K562 (cell line): ENCODE measurements at regions not wholly inside any gene's neighbourhood (a gene's known extent, or its start where the extent isn't known, plus 50 kb on each side); places are given as distances from the start of the nearest gene placed in this dataset.

ENCODE experiments used
- ATAC-seq: fragments of 200-7000 bp; cut with Tn5 transposase; 3 replicates; pipeline ENCODE4 v1.9.1; 2020; ENCODE audit warnings: moderate library complexity
- BruUV-seq: library from RNA; stranded (reverse); fragments of 400-500 nt; replicated peaks from 2 replicates; lab custom pipeline; 2021; lab: Mats Ljungman, UMichigan
- CTCF ChIA-PET: fragments of 300-600 bp; formaldehyde crosslinking; extraction: SDS; loops from one replicate; lab custom pipeline; 2021; ENCODE audit warnings: low intra/inter-chr PET ratio; lab: Yijun Ruan, JAX
- POLR2A ChIA-PET: fragments of 300-600, 350-650 bp; sonication (Branson Sonifier 250); formaldehyde crosslinking; extraction: SDS; loops from one replicate; lab custom pipeline; 2021; ENCODE audit warnings: antibody characterized with exemption, inconsistent platforms; lab: Yijun Ruan, JAX
- DNase-seq, 4 experiments: peaks; one replicate each; pipeline versions ENCODE4 v3.0.0 to v3.0.0-alpha.2; 2011 to 2018; ENCODE audit warnings: low spot score in 3 of 4, mixed read lengths in 3 of 4; ENCODE audit errors: extremely low read depth in 1 of 4
- FAIRE-seq: peaks from 2 replicates; lab custom pipeline; 2011; peaks lifted over from hg19 to GRCh38; lab: Jason Lieb, UNC
- H2AFZ ChIP-seq: 2 replicates; pipeline ENCODE4 v1.6.0; 2011; ENCODE audit warnings: low read depth, low read length, control low read depth, inconsistent platforms
- H3K27ac ChIP-seq: fragments of 200-600 bp; 3 replicates; pipeline ENCODE4 v1.8.0; 2011; ENCODE audit warnings: low read depth, mild to moderate bottlenecking, control low read depth, inconsistent platforms, low read length, moderate library complexity, mixed read lengths; ENCODE audit errors: extremely low read depth
- H3K27me3 ChIP-seq, 2 experiments: fragments of 300-600 bp in 1 of 2; 2 replicates in 1 of 2; 3 replicates in 1 of 2; pipeline versions ENCODE4 v1.6.0 to v1.8.0; 2011; ENCODE audit warnings: inconsistent platforms in 2 of 2, low read length in 2 of 2, mild to moderate bottlenecking in 1 of 2, mixed read lengths in 1 of 2, moderate library complexity in 1 of 2; ENCODE audit not compliant: control insufficient read depth in 2 of 2, insufficient read depth in 2 of 2
- H3K36me3 ChIP-seq: fragments of 300-600 bp; 3 replicates; pipeline ENCODE4 v1.8.0; 2011; ENCODE audit warnings: mild to moderate bottlenecking, low read length, inconsistent platforms; ENCODE audit not compliant: control insufficient read depth, insufficient read depth
- H3K4me1 ChIP-seq, 2 experiments: fragments of 200-600 bp in 1 of 2; replicated peaks in 1 of 2; 2 replicates in 1 of 2; 3 replicates in 1 of 2; pipeline versions ENCODE4 v1.5.1 to v1.8.0; 2011; ENCODE audit warnings: inconsistent platforms in 2 of 2, low read length in 2 of 2, mild to moderate bottlenecking in 1 of 2, mixed read lengths in 1 of 2, moderate library complexity in 1 of 2; ENCODE audit not compliant: control insufficient read depth in 2 of 2, insufficient read depth in 2 of 2
- H3K4me2 ChIP-seq: 2 replicates; pipeline ENCODE4 v1.6.1; 2011; ENCODE audit warnings: low read length, control low read depth, inconsistent platforms, mixed read lengths; ENCODE audit not compliant: insufficient read depth
- H3K4me3 ChIP-seq: fragments of 200-600 bp; sonication (generic), shearing (Covaris generic); 2 replicates; pipeline ENCODE4 v1.5.1; 2016; ENCODE audit warnings: control low read depth, inconsistent platforms
- H3K79me2 ChIP-seq: fragments of 200-600 bp; 3 replicates; pipeline ENCODE4 v1.8.0; 2011; ENCODE audit warnings: low read length, inconsistent platforms; ENCODE audit not compliant: control insufficient read depth, insufficient read depth
- H3K9ac ChIP-seq, 2 experiments: 2 replicates each; pipeline versions ENCODE4 v1.6.0 to v1.6.1; 2011; ENCODE audit warnings: low read depth in 2 of 2, low read length in 2 of 2, control low read depth in 1 of 2, inconsistent platforms in 1 of 2, mild to moderate bottlenecking in 1 of 2, mixed read lengths in 1 of 2; ENCODE audit not compliant: insufficient read depth in 1 of 2
- H3K9me1 ChIP-seq: one replicate; pipeline ENCODE4 v1.6.0; 2011; ENCODE audit warnings: inconsistent platforms, mild to moderate bottlenecking, low read length, moderate library complexity; ENCODE audit not compliant: control insufficient read depth, insufficient read depth
- H3K9me3 ChIP-seq: replicated peaks from 2 replicates; pipeline ENCODE4 v1.5.1; 2011; ENCODE audit warnings: low read depth, low read length, inconsistent platforms; ENCODE audit not compliant: control insufficient read depth, insufficient read depth
- H4K20me1 ChIP-seq: replicated peaks from 2 replicates; pipeline ENCODE4 v1.6.1; 2011; ENCODE audit warnings: low read length, inconsistent platforms, mixed read lengths; ENCODE audit not compliant: control insufficient read depth, insufficient read depth
- CBFA2T3 ChIP-seq: fragments of 450-650 bp; IDR thresholded peaks from 2 replicates; pipeline ENCODE4 v1.6.1; 2017
- CHAMP1 ChIP-seq: fragments of 450-650 bp; IDR thresholded peaks from 2 replicates; pipeline ENCODE4 v1.6.1; 2016; ENCODE audit warnings: mild to moderate bottlenecking
- EGR1 ChIP-seq: fragments of 450-650 bp; conservative IDR thresholded peaks from 2 replicates; pipeline ENCODE4 v1.6.1; 2017; ENCODE audit warnings: mild to moderate bottlenecking
- HIVEP1 ChIP-seq: fragments of 250-450 bp; sonication (Bioruptor Pico); IDR thresholded peaks from 2 replicates; pipeline ENCODE4 v1.4.0; 2020; ENCODE audit warnings: mild to moderate bottlenecking
- IRF9 ChIP-seq: fragments of 450-650 bp; IDR thresholded peaks from 2 replicates; pipeline ENCODE4 v1.6.1; 2016; ENCODE audit warnings: missing biosample characterization, missing genetic modification characterization
- L3MBTL2 ChIP-seq: fragments of 450-650 bp; IDR thresholded peaks from 2 replicates; pipeline ENCODE4 v1.6.1; 2016; ENCODE audit warnings: mild to moderate bottlenecking, moderate library complexity
- MAZ ChIP-seq, 2 experiments: fragments of 450-650 bp in 1 of 2; sonication (generic) in 1 of 2; formaldehyde crosslinking; IDR thresholded peaks in 1 of 2; conservative IDR thresholded peaks in 1 of 2; 2 replicates each; pipeline versions ENCODE4 v1.4.0 to v1.5.0; 2020; ENCODE audit warnings: mild to moderate bottlenecking in 1 of 2, missing genetic modification reagents in 1 of 2
- MCM3 ChIP-seq: fragments of 450-650 bp; IDR thresholded peaks from 2 replicates; pipeline ENCODE4 v1.6.1; 2016
- NR3C1 ChIP-seq: sonication (generic); formaldehyde crosslinking; IDR thresholded peaks from 2 replicates; pipeline ENCODE4 v1.8.1; 2022; ENCODE audit warnings: missing genetic modification reagents
- UBTF ChIP-seq, 2 experiments: IDR thresholded peaks; 2 replicates each; pipeline ENCODE4 v1.6.1; 2012; ENCODE audit warnings: improper control_type of control experiment in 2 of 2, low read depth in 2 of 2, low read length in 2 of 2, borderline replicate concordance in 1 of 2
- ZFP30 ChIP-seq: fragments of 250-450 bp; sonication (Bioruptor Pico); IDR thresholded peaks from 2 replicates; pipeline ENCODE4 v1.8.0; 2022; ENCODE audit warnings: moderate library complexity, mild to moderate bottlenecking, inconsistent platforms, borderline replicate concordance
- ZNF174 ChIP-seq: fragments of 250-450 bp; sonication (Bioruptor Pico); IDR thresholded peaks from 2 replicates; pipeline ENCODE4 v1.4.0; 2020; ENCODE audit warnings: mild to moderate bottlenecking
- WGBS: fragments of 100-300 bp; shearing (Covaris generic); methylation state at CpG from one replicate; pipeline ENCODE4 v1.1.6; 2016; ENCODE audit warnings: low coverage, mixed read lengths; ENCODE audit not compliant: insufficient coverage; ENCODE audit errors: missing lambda C conversion rate; 5-methylcytosine and 5-hydroxymethylcytosine counted together
- in situ Hi-C: fragments of 300-500 bp; cut with MboI; formaldehyde crosslinking; loops from 4 replicates; pipeline ENCODE4 v1.15.0; 2018; ENCODE audit warnings: inconsistent platforms, mixed read lengths
- intact Hi-C: fragments of 100-400 bp; cut with micrococcal nuclease; formaldehyde crosslinking; loops from 2 replicates; pipeline ENCODE4 v1.14.2; 2022

- in situ Hi-C loops, result no loop called here
- Histone ChIP-seq H3K27me3 (no peaks in the 10 kb centered on the region), H3K9me3 (no peaks in the 10 kb centered on the region), H2AFZ (no peak overlapping the region), H3K4me2 (no peak overlapping the region), H3K4me1 (no peaks in the 10 kb centered on the region), H4K20me1 (no peaks in the 10 kb centered on the region), H3K36me3 (no peaks in the 10 kb centered on the region), H3K4me3 (no peak overlapping the region), H3K27ac (no peak overlapping the region), H3K79me2 (no peaks in the 10 kb centered on the region), H3K9me1 (no peaks in the 10 kb centered on the region), H3K9ac (no peak overlapping the region)
- intact Hi-C loops, result no loop called here
- CTCF ChIA-PET, result no interaction called here
- ATAC-seq (no peak), DNase-seq (no peak), FAIRE-seq (no peak)
- POLR2A ChIA-PET, result no interaction called here
- WGBS, result 0% methylated on average over 3 of the region's 3 CpGs
- no TSS peak for BruUV-seq
- TF ChIP-seq ZNF174 (CRISPR knock-in tag), result no peak
- no peak for TF ChIP-seq IRF9
- TF ChIP-seq L3MBTL2, result no peak
Observed at GRCh38 chr5:97877588-97877987, 694.5 kb upstream of the RIOK2 start.

GRCh38 chr5:97888439-97888838 is 705.4 kb upstream of the RIOK2 start:
- no peak for FAIRE-seq
- H2AFZ ChIP-seq, result no peak overlapping the region
- in situ Hi-C loops, result no loop called here
- no peaks in the 10 kb centered on the region for H4K20me1 ChIP-seq
- H3K9me3 ChIP-seq, result no peaks in the 10 kb centered on the region
- CTCF ChIA-PET, result no interaction called here
- no peak overlapping the region for H3K9ac ChIP-seq
- H3K4me3 ChIP-seq, result no peak overlapping the region
- no peak overlapping the region for H3K4me2 ChIP-seq
- intact Hi-C loops, result no loop called here
- no peak overlapping the region for H3K27ac ChIP-seq
- H3K9me1 ChIP-seq, result no peaks in the 10 kb centered on the region
- H3K4me1 ChIP-seq, result no peaks in the 10 kb centered on the region
- BruUV-seq, result no TSS peak
- H3K36me3 ChIP-seq, result no peaks in the 10 kb centered on the region
- no peak for ATAC-seq
- 0% methylated on average over 2 of the region's 2 CpGs for WGBS
- POLR2A ChIA-PET, result no interaction called here
- no peak for DNase-seq
- TF ChIP-seq CHAMP1, result no peak
- no peak for TF ChIP-seq NR3C1 (CRISPR knock-in tag)
- TF ChIP-seq CBFA2T3, result no peak
- TF ChIP-seq UBTF (IDR thresholded peaks at IDR 0.05; ENCODE audit: borderline replicate concordance in 1 of 2, low read depth in 2 of 2, low read length in 2 of 2), result no peak
- TF ChIP-seq MAZ (CRISPR knock-in tag; conservative IDR thresholded peaks at IDR 0.05 in 1 of 2, IDR thresholded peaks at IDR 0.05 in 1 of 2), result no peak
- TF ChIP-seq EGR1, result no peak
- TF ChIP-seq HIVEP1 (CRISPR knock-in tag), result no peak
- TF ChIP-seq ZFP30 (CRISPR knock-in tag), result no peak
- no peak for TF ChIP-seq MCM3
- H3K27me3 ChIP-seq, result no peaks in the 10 kb centered on the region
- H3K79me2 ChIP-seq, result no peaks in the 10 kb centered on the region
